Right atrium auricular region (tissue), 2 donors: ENCODE measurements at regions not wholly inside any gene's neighbourhood (a gene's known extent, or its start where the extent isn't known, plus 50 kb on each side); places are given as distances from the start of the nearest gene placed in this dataset.
"Not testable (repeated sequence)": the region's sequence is repeated elsewhere in the genome, so short reads cannot be mapped to it uniquely, and the experiment has no call there.

Experiments used
- DNase-seq: peaks from one replicate; pipeline ENCODE4 v3.0.0-alpha.2; 2019; ENCODE audit warnings: low spot score
- H3K27ac ChIP-seq, 2 donors: fragments of 200-600 bp; sonication (generic); 1 replicate in 1 of 2; 2 replicates in 1 of 2; pipeline ENCODE4 v1.5.1; 2016 to 2019
- H3K27me3 ChIP-seq, 2 donors: fragments of 200-600 bp; sonication (generic); one replicate each; pipeline versions ENCODE4 v1.5.1 to v1.6.0; 2017 to 2019
- H3K36me3 ChIP-seq: fragments of 200-600 bp; sonication (generic); one replicate; pipeline ENCODE4 v1.5.1; 2016
- H3K4me1 ChIP-seq, 2 donors: fragments of 200-600 bp; sonication (generic); one replicate each; pipeline versions ENCODE4 v1.5.1 to v1.6.0; 2017 to 2019
- H3K4me3 ChIP-seq, 2 donors: fragments of 200-600 bp; sonication (generic); 1 replicate in 1 of 2; 2 replicates in 1 of 2; pipeline ENCODE4 v1.5.1; 2017 to 2019; ENCODE audit warnings: mild to moderate bottlenecking in 1 of 2, moderate library complexity in 1 of 2
- H3K9me3 ChIP-seq, 2 donors: fragments of 200-600 bp; sonication (generic); one replicate each; pipeline ENCODE4 v1.5.1; 2019
- TF ChIP-seq, protein P1 (sequence below), 2 donors: fragments of 200-600 bp; sonication (generic); IDR thresholded peaks; one replicate each; pipeline ENCODE4 v1.5.1; 2019; ENCODE audit warnings: antibody characterized with exemption in 2 of 2

DNA sequence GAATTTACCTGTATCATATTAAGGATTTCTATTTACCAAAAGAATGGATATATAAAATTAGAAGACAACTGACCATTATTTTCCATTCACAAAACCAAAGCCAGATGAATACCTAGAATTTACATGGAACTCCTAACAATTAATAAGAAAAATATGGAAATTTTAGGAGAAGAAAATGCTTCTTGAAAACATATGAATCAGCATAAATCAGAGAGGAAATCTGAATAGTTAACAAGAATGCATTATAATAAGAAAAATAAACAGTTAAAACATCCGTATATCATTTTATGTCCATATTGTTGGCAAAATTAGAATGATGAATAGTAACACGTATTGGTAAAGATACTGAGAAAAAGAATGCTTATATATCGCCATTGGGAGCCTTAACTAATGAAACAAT is 505.5 kb downstream of the NEBL start:
- Histone ChIP-seq H3K9me3 (no peaks in the 10 kb centered on the region), H3K36me3 (no peaks in the 10 kb centered on the region), H3K27me3 (no peaks in the 10 kb centered on the region), H3K27ac (no peak overlapping the region), H3K4me3 (no peak overlapping the region), H3K4me1 (no peaks in the 10 kb centered on the region)
- DNase-seq: no peak
- TF ChIP-seq, protein P1, sequence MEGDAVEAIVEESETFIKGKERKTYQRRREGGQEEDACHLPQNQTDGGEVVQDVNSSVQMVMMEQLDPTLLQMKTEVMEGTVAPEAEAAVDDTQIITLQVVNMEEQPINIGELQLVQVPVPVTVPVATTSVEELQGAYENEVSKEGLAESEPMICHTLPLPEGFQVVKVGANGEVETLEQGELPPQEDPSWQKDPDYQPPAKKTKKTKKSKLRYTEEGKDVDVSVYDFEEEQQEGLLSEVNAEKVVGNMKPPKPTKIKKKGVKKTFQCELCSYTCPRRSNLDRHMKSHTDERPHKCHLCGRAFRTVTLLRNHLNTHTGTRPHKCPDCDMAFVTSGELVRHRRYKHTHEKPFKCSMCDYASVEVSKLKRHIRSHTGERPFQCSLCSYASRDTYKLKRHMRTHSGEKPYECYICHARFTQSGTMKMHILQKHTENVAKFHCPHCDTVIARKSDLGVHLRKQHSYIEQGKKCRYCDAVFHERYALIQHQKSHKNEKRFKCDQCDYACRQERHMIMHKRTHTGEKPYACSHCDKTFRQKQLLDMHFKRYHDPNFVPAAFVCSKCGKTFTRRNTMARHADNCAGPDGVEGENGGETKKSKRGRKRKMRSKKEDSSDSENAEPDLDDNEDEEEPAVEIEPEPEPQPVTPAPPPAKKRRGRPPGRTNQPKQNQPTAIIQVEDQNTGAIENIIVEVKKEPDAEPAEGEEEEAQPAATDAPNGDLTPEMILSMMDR (IDR thresholded peaks at IDR 0.05): no peak

DNA sequence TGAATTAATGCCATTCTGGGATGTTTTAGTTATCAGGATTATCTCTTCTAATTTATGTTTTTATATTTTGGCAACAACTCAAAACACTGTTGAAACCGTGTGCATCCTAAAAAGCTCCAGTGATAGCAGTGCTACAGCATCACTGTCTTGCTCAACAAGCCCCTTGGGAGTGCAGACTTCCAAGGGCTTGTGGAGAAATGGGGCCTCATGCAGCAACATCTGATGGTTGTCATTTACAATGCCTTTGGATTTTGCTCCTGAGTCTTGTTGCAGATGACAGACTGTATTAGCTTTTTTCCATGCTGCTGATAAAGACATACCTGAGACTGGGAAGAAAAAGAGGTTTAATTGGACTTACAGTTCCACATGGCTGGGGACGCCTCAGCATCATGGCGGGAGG is 515.4 kb downstream of the NEBL start:
- no peaks in the 10 kb centered on the region for H3K36me3 ChIP-seq
- H3K27ac ChIP-seq: no peak overlapping the region
- no peaks in the 10 kb centered on the region for H3K9me3 ChIP-seq
- TF ChIP-seq, protein P1 (IDR thresholded peaks at IDR 0.05): no peak
- no peaks in the 10 kb centered on the region for H3K27me3 ChIP-seq
- DNase-seq: no peak
- H3K4me1 ChIP-seq: no peaks in the 10 kb centered on the region
- H3K4me3 ChIP-seq: no peak overlapping the region

DNA sequence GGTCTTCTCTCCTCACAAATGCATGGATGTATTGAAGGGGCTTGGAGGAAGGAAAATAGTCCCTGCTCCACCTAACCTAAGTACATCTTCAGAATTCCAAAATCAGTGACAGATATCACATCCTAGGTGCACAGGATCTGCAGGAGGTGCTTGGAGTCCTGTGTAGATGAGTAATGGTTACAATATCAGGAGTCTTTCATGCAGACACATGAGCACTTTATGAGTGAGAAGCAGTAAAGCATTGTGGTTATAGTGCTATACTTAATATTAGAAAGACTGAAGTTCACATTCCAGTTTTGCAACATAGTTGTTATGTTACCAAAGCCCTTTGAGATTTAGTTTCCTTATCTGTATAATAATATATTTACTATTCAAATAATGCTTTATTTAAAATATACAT is 516.7 kb downstream of the NEBL start:
- H3K4me3 ChIP-seq: no peak overlapping the region
- H3K4me1 ChIP-seq: no peaks in the 10 kb centered on the region
- DNase-seq: no peak
- H3K27ac ChIP-seq: no peak overlapping the region
- H3K27me3 ChIP-seq: no peaks in the 10 kb centered on the region
- no peaks in the 10 kb centered on the region for H3K9me3 ChIP-seq
- no peaks in the 10 kb centered on the region for H3K36me3 ChIP-seq
- TF ChIP-seq, protein P1 (IDR thresholded peaks at IDR 0.05): no peak

DNA sequence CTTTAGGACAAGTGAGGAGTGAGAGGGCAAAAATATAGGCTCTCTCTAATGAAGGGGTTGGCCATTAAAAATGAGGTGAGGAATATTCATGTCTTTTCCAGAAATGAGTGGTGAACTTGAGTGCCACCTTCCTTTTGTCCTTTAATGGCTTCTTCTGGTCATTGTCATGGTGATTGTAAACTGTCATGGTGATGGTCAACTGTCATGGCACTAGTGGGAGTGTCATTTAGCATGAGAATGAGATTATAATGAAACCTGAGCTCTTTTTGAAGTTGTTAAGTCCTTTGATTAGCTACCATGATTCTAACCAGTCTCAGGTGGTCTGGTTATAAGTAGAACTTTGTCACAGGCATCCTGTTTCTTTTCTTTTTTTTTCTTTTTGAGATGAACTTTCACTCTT is 524.4 kb downstream of the NEBL start:
- H3K4me3 ChIP-seq: no peak overlapping the region
- DNase-seq: no peak
- no peaks in the 10 kb centered on the region for H3K36me3 ChIP-seq
- TF ChIP-seq, protein P1 (IDR thresholded peaks at IDR 0.05): no peak
- no peaks in the 10 kb centered on the region for H3K27me3 ChIP-seq
- H3K27ac ChIP-seq: no peak overlapping the region
- no peaks in the 10 kb centered on the region for H3K4me1 ChIP-seq
- no peaks in the 10 kb centered on the region for H3K9me3 ChIP-seq

DNA sequence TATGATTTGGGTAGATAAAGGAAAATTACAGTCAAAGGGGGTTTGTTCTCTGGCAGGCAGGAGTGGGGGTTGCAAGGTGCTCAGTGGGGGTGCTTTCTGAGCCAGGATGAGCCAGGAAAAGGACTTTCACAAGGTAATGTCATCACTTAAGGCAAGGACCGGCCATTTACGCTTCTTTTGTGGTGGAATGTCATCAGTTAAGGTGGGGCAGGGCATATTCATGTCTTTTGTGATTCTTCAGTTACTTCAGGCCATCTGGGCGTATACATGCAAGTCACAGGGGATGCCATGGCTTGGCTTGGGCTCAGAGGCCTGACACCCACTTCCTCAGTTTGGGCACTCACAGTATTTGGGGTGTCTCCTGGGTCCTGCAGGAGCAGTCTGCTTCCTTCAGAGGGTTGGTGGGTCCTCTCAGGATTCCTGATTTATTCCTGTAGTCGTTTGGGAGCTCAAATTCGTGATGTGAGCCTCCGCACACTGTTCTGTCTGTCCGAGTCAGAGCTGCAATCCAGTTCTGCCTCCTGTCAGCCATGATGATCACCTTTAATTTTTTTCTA is 526.1 kb downstream of the NEBL start:
- not testable (repeated sequence) for H3K27me3 ChIP-seq, H3K4me3 ChIP-seq, H3K9me3 ChIP-seq, DNase-seq, H3K4me1 ChIP-seq, H3K36me3 ChIP-seq, H3K27ac ChIP-seq

DNA sequence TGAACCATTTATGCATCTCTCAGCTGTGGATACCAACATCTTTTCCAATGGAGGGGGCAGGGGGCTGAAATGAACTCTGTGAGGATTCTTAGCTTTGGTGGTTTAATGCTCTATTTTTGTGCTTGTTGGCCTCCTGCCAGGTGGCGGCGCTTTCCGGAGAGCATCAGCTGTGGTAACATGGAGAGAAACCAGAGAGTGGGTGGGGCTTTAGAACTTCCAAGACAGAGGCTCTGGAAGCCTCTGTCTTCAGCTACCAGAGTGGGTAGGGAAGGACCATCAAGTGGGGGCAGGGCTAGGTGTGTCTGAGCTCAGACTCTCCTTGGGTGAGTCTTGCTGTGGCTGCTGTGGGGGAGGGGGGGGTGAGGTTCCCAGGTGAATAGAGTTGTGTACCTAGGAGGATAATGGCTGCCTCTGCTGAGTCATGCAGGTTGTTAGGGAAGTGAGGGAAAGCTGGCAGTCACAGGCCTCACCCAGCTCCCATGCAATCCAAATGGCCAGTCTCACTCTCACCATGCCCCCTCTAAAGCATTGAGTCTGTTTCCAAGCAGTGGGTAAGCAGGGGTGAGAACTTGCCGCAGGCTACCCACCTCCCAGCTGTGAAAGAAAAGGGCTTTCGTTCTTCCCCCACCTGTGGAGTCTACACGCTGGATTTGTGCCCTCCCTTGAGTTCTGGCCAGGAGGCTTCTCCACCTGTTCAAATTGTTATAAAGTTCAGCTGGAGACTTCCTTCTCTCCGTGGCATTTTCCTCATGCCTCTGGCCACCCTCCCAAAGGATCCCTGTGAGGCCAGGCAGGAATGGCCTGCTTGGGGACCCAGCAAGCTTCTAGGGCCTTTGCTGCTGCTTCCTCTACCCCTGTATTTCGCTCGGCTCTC is 527.0 kb downstream of the NEBL start:
- no peak for DNase-seq
- TF ChIP-seq, protein P1 (IDR thresholded peaks at IDR 0.05): no peak
- Histone ChIP-seq H3K27ac (no peak overlapping the region), H3K27me3 (no peaks in the 10 kb centered on the region), H3K4me3 (no peak overlapping the region), H3K36me3 (no peaks in the 10 kb centered on the region), H3K4me1 (no peaks in the 10 kb centered on the region), H3K9me3 (no peaks in the 10 kb centered on the region)
